SK-N-MC (cell line): ENCODE measurements at regions not wholly inside any gene's neighbourhood (a gene's known extent, or its start where the extent isn't known, plus 50 kb on each side); places are given as distances from the start of the nearest gene placed in this dataset.

ENCODE experiments used
- EZH2 ChIP-seq: fragments of 200-600 bp; sonication (generic); IDR thresholded peaks from one replicate; pipeline ENCODE4 v1.6.1; 2017; ENCODE audit warnings: antibody characterized with exemption
- FOXP2 ChIP-seq: optimal IDR thresholded peaks from 2 replicates; pipeline ENCODE3; 2011; ENCODE audit warnings: mild to moderate bottlenecking, moderate library complexity; ENCODE audit not compliant: insufficient read depth; ENCODE audit errors: extremely low read length, control extremely low read depth
- POLR2AphosphoS5 ChIP-seq: IDR thresholded peaks from 2 replicates; pipeline ENCODE4 v1.6.1; 2012; ENCODE audit warnings: mild to moderate bottlenecking, low read depth, low read length, borderline replicate concordance

DNA sequence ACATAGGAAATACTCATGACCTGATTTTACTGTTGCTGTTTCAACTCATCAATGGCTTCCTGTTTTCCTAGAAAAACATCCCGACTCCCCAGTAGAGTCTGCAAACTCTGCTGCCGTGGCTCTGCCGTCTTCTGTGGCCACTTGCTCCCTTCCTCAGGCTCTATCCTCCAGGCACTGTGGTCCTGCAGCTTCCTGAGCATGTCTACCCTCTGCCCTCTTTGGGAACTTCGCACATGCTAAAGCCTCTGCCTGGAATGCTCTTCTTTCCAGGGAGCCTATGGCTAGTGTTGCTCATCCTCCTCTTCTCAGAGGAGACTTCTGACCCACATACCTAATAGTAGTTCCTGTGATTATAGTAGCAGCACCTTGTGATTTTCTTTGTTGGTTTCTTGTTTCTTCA, 256.9 kb downstream of the MAN2A1 start:
- TF ChIP-seq POLR2AphosphoS5 (no peak), EZH2 (no peak), FOXP2 (no peak)
